Keratinocyte (primary cell): ENCODE measurements at regions not wholly inside any gene's neighbourhood (a gene's known extent, or its start where the extent isn't known, plus 50 kb on each side); places are given as distances from the start of the nearest gene placed in this dataset.

ENCODE experiments used
- DNase-seq: peaks from one replicate; pipeline ENCODE4 v3.0.0-alpha.2; 2011; ENCODE audit warnings: low read depth, missing footprints, low spot score
- FAIRE-seq: peaks from 2 replicates; lab custom pipeline; 2011; peaks lifted over from hg19 to GRCh38; lab: Jason Lieb, UNC
- H2AFZ ChIP-seq: 2 replicates; pipeline ENCODE4 v1.6.0; 2012; ENCODE audit warnings: low read length, control low read depth, inconsistent platforms; ENCODE audit not compliant: control insufficient read depth
- H3K27ac ChIP-seq: 2 replicates; pipeline ENCODE4 v1.5.1; 2011; ENCODE audit warnings: low read length; ENCODE audit not compliant: control insufficient read depth, insufficient read depth
- H3K27me3 ChIP-seq: 3 replicates; pipeline ENCODE4 v1.6.0; 2011; ENCODE audit warnings: low read length; ENCODE audit not compliant: control insufficient read depth, insufficient read depth; ENCODE audit errors: extremely low read depth
- H3K36me3 ChIP-seq, 2 experiments: 2 replicates in 1 of 2; 3 replicates in 1 of 2; pipeline ENCODE4 v1.5.1; 2011; ENCODE audit warnings: low read length in 2 of 2, mild to moderate bottlenecking in 1 of 2; ENCODE audit not compliant: control insufficient read depth in 2 of 2, insufficient read depth in 2 of 2; ENCODE audit errors: extremely low read depth in 1 of 2
- H3K4me1 ChIP-seq: 3 replicates; pipeline ENCODE4 v1.5.1; 2011; ENCODE audit warnings: low read length; ENCODE audit not compliant: control insufficient read depth, insufficient read depth; ENCODE audit errors: extremely low read depth
- H3K4me2 ChIP-seq: 3 replicates; pipeline ENCODE4 v1.6.0; 2011; ENCODE audit warnings: low read depth, low read length; ENCODE audit not compliant: control insufficient read depth, insufficient read depth; ENCODE audit errors: extremely low read depth
- H3K4me3 ChIP-seq, 3 experiments: fragments of 200-600 bp in 1 of 3; sonication (generic) in 1 of 3; 2 replicates in 2 of 3; 3 replicates in 1 of 3; pipeline ENCODE4 v1.5.1; 2011 to 2016; ENCODE audit warnings: low read length in 3 of 3, mild to moderate bottlenecking in 3 of 3, control low read depth in 2 of 3, inconsistent platforms in 1 of 3, low read depth in 1 of 3, mixed read lengths in 1 of 3, mixed run types in 1 of 3, moderate library complexity in 1 of 3; ENCODE audit not compliant: control insufficient read depth in 2 of 3, insufficient read depth in 2 of 3; ENCODE audit errors: extremely low read depth in 1 of 3
- H3K79me2 ChIP-seq: 2 replicates; pipeline ENCODE4 v1.6.0; 2012; ENCODE audit warnings: low read length; ENCODE audit not compliant: control insufficient read depth, insufficient read depth
- H3K9ac ChIP-seq: 3 replicates; pipeline ENCODE4 v1.6.0; 2011; ENCODE audit warnings: low read length; ENCODE audit not compliant: control insufficient read depth, insufficient read depth; ENCODE audit errors: extremely low read depth
- H3K9me1 ChIP-seq: 3 replicates; pipeline ENCODE4 v1.6.0; 2011; ENCODE audit warnings: low read length; ENCODE audit not compliant: control insufficient read depth, insufficient read depth; ENCODE audit errors: extremely low read depth
- H3K9me3 ChIP-seq: 2 replicates; pipeline ENCODE4 v1.5.1; 2012; ENCODE audit warnings: low read depth, low read length; ENCODE audit not compliant: control insufficient read depth
- H4K20me1 ChIP-seq: 3 replicates; pipeline ENCODE4 v1.6.0; 2011; ENCODE audit warnings: low read length; ENCODE audit not compliant: control insufficient read depth, insufficient read depth; ENCODE audit errors: extremely low read depth
- EZH2 ChIP-seq: IDR thresholded peaks from one replicate; pipeline ENCODE4 v1.6.1; 2012; ENCODE audit warnings: inconsistent platforms, mild to moderate bottlenecking, low read length, moderate library complexity
- dilution Hi-C: fragments of 300-500 bp; cut with MboI; formaldehyde crosslinking; loops from one replicate; pipeline ENCODE4 v1.7.0; 2020; ENCODE audit warnings: low sequenced_read_pairs; ENCODE audit not compliant: extremely low pct_ligation_motif_present
- TF ChIP-seq, protein P1 (sequence below), 3 experiments: IDR thresholded peaks in 1 of 3; conservative IDR thresholded peaks in 1 of 3; optimal IDR thresholded peaks in 1 of 3; 2 replicates in 2 of 3; 3 replicates in 1 of 3; pipeline versions ENCODE3 to v1.5.1; 2011; ENCODE audit warnings: low read length in 3 of 3, mild to moderate bottlenecking in 3 of 3, moderate library complexity in 2 of 3, control low read depth in 1 of 3, inconsistent platforms in 1 of 3; ENCODE audit not compliant: insufficient read depth in 2 of 3; ENCODE audit errors: extremely low read depth in 1 of 3

DNA sequence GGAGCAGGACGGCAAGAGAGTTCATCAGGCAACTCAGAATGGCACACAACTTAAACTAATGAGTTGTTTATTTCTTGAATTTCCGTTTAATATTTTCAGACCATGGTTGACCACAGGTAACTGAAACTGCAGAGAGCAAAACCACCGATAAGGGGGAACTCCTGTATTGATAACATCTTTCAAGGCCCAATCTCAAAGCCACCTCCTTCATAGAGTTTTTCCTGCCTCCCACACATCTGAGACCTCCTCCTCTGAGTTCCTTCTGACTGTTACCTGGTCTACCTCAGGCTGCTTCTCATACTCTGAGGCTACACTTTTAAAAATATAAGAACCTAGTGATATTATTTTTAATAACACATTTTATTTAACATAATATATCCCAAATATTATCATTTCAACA lies 341.5 kb upstream of the NPVF start:
- H3K9me3 ChIP-seq: no peaks in the 10 kb centered on the region
- no peak overlapping the region for H3K27ac ChIP-seq
- TF ChIP-seq, protein P1, sequence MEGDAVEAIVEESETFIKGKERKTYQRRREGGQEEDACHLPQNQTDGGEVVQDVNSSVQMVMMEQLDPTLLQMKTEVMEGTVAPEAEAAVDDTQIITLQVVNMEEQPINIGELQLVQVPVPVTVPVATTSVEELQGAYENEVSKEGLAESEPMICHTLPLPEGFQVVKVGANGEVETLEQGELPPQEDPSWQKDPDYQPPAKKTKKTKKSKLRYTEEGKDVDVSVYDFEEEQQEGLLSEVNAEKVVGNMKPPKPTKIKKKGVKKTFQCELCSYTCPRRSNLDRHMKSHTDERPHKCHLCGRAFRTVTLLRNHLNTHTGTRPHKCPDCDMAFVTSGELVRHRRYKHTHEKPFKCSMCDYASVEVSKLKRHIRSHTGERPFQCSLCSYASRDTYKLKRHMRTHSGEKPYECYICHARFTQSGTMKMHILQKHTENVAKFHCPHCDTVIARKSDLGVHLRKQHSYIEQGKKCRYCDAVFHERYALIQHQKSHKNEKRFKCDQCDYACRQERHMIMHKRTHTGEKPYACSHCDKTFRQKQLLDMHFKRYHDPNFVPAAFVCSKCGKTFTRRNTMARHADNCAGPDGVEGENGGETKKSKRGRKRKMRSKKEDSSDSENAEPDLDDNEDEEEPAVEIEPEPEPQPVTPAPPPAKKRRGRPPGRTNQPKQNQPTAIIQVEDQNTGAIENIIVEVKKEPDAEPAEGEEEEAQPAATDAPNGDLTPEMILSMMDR (optimal IDR thresholded peaks at IDR 0.05 in 1 of 3, IDR thresholded peaks at IDR 0.05 in 1 of 3, conservative IDR thresholded peaks at IDR 0.05 in 1 of 3; ENCODE audit: extremely low read depth in 1 of 3, insufficient read depth in 2 of 3, low read length in 3 of 3): no peak
- no peak for TF ChIP-seq EZH2
- H3K27me3 ChIP-seq: no peaks in the 10 kb centered on the region
- no peaks in the 10 kb centered on the region for H3K4me1 ChIP-seq
- no peak overlapping the region for H2AFZ ChIP-seq
- DNase-seq: no peak
- no peaks in the 10 kb centered on the region for H3K9me1 ChIP-seq
- dilution Hi-C loops: no loop called here
- FAIRE-seq: no peak
- H3K4me3 ChIP-seq: no peak overlapping the region
- H3K79me2 ChIP-seq: no peaks in the 10 kb centered on the region
- H3K4me2 ChIP-seq: no peak overlapping the region
- H4K20me1 ChIP-seq: no peaks in the 10 kb centered on the region
- no peaks in the 10 kb centered on the region for H3K36me3 ChIP-seq
- no peak overlapping the region for H3K9ac ChIP-seq

DNA sequence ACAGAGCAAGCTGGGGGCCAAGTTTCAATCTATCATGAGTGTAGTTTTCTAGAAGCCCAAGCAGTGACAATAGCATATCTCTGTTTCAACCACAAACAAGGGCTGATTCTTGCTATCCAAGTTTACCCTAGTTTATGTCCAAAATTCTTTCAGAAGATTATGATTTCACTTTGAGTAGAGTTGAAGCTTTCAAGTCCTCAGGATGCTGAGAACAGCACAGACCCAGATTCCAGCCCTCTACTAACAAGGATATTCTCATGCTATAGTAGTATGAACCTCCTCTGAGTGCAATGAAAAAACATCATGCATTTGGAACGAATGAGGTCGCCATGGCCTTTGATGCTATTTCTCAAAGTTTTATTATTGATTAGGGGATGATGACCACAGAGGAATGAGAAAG lies 344.1 kb upstream of the NPVF start:
- no peak overlapping the region for H3K4me2 ChIP-seq
- H3K9me3 ChIP-seq: no peaks in the 10 kb centered on the region
- DNase-seq (no peak), FAIRE-seq (no peak)
- no peak overlapping the region for H3K27ac ChIP-seq
- H4K20me1 ChIP-seq: no peaks in the 10 kb centered on the region
- dilution Hi-C loops: no loop called here
- H3K79me2 ChIP-seq: no peaks in the 10 kb centered on the region
- H3K27me3 ChIP-seq: no peaks in the 10 kb centered on the region
- no peaks in the 10 kb centered on the region for H3K36me3 ChIP-seq
- no peaks in the 10 kb centered on the region for H3K4me1 ChIP-seq
- no peak for TF ChIP-seq EZH2
- TF ChIP-seq, protein P1 (optimal IDR thresholded peaks at IDR 0.05 in 1 of 3, IDR thresholded peaks at IDR 0.05 in 1 of 3, conservative IDR thresholded peaks at IDR 0.05 in 1 of 3; ENCODE audit: extremely low read depth in 1 of 3, insufficient read depth in 2 of 3, low read length in 3 of 3): no peak
- H3K9ac ChIP-seq: no peak overlapping the region
- H2AFZ ChIP-seq: no peak overlapping the region
- no peak overlapping the region for H3K4me3 ChIP-seq
- H3K9me1 ChIP-seq: no peaks in the 10 kb centered on the region
